Frontal cortex (tissue), 3 donors: ENCODE measurements at regions not wholly inside any gene's neighbourhood (a gene's known extent, or its start where the extent isn't known, plus 50 kb on each side); places are given as distances from the start of the nearest gene placed in this dataset.

Experiments
- DNase-seq, 2 donors: peaks; one replicate each; pipeline ENCODE4 v3.0.0; 2012; ENCODE audit warnings: low spot score in 2 of 2
- FAIRE-seq: peaks from 2 replicates; lab custom pipeline; 2012; peaks lifted over from hg19 to GRCh38; lab: Jason Lieb, UNC
- donor health status: control.
- donor health status: control.
- donor health status: control.

DNA sequence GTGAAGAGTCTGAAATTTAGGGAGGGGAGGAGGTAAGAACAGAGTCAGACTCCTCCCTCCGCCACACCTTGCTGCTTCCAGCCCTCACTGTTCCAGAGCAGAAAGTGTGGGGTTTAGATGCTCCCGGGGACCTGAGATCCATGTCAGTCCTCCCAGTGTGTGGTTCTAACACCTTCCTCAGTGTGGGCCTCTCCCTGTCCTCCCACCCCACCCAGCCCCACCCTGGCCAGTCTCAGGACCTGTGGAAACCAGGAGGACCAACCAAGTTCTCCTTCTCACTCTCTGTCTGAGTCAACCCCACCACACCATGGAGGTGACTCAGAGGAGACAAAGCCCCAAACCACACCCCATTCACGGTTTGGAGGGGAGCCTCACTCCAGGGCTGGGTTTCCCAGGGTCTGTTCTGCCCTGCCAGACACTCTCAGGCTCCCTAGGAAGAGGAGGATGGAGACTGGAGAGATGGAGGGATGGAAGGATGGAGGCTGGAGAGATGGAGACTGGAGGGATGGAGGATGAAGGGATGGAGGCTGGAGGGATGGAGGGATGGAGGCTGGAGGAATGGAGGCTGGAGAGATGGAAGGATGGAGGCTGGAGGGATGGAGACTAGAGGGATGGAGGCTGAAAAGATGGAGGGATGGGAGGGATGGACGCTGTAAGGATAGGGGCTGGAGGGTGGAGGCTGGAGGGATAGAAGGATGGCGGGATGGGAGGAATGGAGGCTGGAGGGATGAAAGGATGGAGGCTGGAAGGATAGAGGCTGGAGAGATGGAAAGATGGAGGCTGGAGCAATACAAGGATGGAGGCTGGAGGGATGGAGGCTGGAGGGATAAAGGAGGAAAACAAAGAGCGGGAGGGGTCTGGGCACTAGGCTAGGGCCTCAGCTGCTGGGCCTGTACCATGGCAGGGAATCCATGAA, 100.9 kb upstream of the RUNX3 start:
- FAIRE-seq, result no peak
- DNase-seq, result no peak

DNA sequence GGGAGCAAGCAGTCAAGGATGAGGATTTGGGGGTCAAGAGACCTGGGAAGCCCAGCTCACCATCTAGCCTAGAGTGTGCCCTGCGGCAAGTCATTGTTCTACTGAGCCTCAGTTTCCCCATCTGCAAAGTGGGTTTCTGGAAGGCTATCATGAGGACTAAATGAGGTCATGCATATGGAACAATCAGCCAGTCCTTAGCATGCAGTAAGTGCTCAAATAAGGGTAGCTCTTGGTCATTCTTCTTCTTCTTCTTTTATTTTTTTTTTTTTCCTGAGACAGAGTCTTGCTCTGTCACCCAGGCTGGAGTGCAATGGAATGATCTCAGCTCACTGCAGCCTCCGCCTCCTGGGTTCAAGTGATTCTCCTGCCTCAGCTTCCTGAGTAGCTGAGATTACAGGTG, 99.9 kb upstream of the RUNX3 start:
- no peak for DNase-seq
- FAIRE-seq, result no peak

DNA sequence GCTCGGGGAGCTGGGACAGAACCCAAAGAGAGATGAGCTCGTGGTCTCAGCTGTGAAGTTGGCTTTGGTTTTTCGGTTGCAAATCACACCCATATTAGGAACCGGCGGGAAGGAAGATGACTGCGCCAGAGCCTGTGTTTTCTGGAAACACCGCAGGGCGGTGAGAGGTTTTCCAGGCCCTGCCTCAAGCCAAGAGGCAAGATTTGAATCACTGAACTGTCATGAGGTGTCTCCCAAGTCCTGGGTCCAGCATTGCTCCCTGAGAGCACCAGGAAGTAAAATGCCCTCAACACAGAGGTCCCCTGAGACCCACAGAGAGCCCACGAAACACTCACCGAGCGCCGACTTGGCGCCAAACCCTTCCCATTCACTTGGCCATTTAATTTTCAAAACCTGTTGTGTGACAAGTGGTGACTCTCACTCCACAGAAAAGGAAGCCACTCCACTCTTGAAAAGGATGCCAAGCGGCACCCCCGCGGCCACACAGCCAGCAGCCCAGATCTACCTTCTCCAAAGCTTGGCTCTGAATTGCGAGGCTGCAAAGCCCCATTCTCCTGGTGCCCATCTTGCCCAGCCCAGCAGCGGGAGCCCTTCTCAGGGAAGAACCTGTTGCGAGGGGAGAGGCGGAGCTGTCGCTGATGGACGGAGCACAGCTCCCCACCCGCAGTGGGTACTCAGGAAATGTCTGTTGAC, 99.0 kb upstream of the RUNX3 start:
- DNase-seq (no peak), FAIRE-seq (no peak)

DNA sequence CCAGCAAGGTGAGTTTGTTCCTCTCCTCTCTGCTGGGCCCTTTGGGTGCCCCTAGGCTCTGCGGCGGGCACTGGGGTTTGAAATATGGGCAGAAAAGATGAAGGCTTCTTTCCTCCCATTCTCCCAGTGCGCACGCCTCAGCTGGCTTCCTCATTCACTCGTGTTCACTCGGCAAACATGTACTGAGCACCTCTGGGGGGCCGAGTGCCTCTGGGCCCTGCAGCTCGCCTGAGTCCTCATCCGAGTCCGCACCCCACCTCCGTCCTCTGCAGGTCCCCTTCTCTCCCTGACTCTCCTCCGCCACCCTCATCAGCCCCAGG, 98.5 kb upstream of the RUNX3 start:
- FAIRE-seq, result no peak

DNA sequence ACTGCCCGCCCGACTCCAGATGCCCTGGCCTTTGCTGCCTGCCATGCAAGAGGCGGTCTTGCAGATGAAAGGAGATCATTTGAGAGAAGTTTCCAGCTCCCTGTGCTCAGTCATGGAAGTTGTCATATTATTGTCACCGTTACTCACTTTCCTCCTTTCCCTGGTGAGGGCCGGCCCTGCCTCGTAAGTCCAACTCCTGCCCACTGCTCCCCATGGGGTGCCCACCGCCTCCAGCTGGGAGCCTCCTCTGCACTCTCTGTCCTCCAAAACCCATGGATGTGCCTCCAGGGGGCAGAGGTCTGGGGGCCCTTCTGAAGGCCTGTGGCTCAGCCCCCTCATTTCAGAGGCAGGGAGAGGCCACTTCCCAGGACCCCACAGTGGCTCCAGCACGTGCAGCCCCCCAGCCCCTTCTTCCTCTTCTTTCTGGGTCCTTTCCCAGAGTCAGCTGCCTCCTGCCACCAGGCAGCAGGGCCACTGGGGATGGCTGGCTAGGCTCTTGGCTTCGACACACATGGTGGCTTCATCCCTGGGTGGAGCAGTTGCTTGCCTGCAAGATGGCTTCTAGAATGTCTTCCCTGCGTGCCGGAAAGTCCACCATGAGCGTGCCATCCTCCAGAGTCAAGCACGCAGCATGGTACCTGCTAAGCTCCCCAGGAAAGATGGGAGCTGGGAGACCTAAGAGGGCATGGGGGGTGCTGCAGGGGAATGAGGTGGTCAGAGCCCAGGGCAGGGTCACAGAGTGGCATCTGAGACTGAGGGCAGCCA, 97.9 kb upstream of the RUNX3 start:
- FAIRE-seq, result no peak
- DNase-seq, result no peak

More for the DNA sequence above, 98.5 kb upstream of the RUNX3 start:
- no peak for DNase-seq

DNA sequence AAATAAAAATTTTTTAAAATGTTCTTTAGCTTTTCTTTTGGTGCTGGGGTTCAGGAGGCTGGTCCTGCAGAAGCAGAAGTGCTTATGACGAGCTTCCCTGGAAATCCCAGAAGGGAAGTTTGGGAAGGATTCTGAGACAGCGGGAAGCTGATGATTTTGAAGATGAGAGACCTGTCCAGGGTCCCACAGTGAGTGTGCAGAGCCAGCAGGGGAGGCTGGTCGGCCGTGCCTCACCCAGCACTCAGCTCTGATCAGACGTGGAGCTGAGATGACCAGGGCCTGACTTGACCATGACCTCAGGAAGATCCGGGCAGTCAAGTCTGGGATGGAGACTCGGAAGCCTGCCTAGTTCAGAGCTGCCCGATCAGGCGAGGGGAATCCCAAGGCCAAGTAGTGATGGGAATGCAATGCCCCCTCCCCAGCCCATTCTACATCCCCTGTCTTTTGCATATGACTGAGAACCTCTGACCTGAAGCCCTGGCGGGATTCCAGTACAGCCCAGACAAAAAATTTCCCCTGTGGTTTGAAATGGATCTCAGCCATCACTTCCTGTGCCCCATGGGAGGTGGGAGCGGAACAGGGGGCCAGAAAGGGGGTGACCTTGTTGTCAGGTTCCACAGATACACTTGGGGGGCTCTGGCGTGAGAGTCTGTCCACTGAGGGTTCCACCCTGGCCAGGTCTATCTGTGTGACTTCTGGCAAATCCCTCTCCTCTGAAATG, 96.8 kb upstream of the RUNX3 start:
- no peak for DNase-seq

DNA sequence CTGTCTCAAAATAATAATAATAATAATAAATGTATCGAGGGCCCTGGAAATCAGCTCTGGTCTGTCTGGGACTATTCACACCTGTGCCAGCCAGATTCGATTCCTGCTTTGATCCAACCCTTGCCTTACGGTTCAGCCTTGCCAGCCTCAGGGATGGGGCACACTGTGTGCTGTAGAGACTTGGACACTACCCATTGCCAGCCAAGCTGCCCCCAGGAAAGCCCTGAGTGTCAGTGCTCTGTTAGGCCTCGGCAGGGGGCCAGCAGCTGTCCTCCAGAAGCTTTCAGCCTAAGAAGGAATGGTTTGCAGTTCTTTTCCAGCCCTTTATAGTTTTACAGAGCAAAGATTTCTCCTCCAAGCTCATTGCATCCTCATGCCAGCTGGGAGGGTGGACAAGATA, 96.2 kb upstream of the RUNX3 start:
- no peak for FAIRE-seq

More for the DNA sequence above, 96.8 kb upstream of the RUNX3 start:
- FAIRE-seq, result no peak

DNA sequence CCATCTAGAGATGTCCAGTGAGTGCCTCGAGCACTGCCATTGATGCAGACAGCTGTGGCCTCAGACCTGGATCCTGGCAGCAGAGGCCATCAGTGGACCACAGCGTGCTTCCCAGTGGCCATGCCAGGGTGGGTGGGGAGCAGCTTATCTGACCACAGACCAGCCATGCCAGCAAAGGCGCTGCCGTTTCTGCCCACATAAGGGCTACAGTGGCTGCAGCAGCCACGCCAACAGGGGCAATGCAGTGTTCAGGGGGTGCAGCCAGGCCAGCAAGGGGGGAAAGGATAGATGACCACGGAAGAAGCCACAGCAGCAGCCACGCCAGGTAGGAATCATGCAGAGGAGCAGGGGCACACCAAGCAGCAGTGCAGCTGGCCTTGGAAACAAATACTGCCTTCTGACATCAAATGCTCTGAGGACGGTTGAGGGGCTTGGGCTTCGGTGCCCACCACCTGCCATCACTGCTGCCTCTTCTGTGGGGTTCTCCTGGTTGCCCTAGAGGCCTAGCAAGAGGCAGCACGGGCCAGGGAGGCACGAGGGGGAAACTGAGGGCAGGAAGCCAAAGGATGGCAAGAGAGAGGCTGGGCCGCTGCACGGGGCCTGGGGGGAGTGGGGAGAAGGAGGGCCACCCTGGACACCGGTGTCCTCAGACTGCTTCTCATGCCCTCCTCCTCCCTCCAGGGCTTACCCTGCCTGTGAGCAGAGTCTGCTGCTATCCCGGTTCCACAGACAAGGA, 94.7 kb upstream of the RUNX3 start:
- DNase-seq (no peak), FAIRE-seq (no peak)

More for the DNA sequence above, 96.2 kb upstream of the RUNX3 start:
- DNase-seq, result no peak

DNA sequence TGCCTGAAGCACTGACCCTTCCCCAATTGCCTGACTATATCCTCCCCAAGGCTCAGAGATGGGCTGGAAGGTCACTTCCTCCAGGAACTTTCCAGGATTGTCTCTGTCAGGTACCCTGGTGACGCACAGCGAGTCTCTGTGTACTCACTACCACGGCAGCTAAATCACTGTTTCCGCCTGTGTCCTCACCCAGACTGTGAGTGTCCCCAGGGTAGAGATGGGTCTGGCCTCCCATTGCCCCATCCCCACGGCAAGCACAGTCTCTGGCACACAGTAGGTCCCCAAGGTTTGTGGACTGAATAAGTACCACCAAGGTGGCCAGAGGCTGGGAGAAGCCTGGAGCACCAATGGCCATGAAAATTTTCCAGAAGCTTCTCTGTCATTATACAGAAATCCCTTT, 93.8 kb upstream of the RUNX3 start:
- DNase-seq (no peak), FAIRE-seq (no peak)

DNA sequence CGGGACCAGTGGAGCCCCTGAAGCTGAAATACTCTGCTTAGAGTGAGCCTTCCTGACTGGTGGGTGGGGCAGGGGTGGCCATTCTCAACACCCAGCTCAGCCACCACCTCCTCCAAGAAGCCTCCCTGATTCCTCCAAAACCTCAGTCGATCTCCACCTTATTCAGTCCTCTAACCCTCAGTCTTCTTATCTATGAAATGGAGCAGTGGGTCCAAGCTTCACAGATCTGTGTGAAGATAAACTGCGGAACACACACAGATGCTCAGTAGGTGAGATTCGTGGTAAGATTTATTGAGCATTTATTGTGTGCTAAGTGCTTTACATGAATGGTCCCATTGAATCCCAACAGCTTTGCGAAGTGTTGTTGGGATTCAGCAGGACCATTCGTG, 93.1 kb upstream of the RUNX3 start:
- no peak for FAIRE-seq
- DNase-seq, result no peak

DNA sequence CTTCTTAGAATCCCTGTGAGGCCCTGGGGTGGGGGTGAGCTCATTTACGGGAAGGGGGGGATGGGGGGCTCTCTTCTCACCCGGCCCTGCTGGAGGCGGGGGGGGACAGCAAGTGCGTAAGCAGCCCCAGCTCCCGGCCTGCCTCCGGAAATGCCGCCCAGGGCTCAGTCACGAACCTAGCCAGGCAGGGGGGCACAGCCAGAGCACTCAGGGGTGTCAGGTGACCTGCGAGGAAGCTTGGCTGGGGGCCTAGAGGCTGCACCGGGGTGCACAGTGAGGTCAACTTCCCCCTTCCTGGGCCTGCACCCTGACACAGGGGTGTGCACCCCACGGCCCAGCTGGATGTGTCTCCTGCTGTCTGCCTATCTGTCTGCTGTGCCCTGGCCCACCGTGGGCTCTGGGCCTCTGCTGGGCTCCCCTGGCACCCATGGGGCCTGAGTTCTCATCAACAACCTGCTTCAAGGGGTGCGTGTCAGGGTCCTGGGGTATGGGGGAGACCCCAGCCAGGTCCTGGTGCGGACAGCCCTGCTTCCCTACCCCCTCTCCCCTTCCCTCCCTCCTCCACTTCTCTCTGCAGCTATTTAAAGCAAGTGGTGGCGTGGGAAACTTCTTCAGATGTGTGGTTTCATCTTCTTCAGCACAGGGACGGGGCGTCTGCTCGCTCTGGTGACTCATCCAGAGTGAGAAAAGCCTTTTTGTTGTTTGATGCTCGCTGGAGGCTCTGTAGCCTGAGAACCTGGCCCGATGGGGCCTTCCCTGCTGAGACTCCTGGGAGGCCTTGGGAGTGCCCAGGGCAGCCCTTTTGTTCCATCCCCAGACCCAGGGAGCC, 92.5 kb upstream of the RUNX3 start:
- DNase-seq, result peak in 1 of 2 donors; percentile 72
- FAIRE-seq, result no peak

DNA sequence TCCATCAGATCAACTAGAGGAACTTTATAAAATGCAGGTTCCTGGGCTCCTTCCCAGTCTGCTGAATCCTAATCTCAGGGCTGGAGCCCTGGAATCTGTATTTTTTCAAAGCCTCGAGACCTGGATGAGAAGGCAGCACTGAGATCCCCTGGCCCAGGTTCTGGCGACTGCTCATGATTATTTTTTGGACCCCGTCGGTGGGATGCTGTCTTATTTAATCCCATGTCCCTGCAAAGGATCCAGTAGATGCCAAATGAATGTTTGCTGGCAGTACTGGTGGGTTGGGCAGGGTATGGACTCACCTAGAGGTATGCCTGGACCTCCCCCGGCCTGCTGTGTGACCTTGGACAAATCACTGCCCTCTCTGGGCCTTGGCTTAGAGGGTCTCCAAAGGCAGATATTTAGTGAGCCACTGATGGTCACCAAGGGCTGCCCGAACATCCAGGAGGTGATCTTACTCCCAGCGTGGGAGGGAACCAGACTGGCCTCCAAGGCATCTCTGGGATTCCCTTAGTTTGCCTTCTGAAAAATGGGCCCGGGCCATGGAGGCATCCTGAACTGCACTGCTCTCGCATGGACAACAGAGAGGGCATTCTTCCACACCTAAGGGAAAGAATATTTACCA, 91.6 kb upstream of the RUNX3 start:
- no peak for FAIRE-seq

DNA sequence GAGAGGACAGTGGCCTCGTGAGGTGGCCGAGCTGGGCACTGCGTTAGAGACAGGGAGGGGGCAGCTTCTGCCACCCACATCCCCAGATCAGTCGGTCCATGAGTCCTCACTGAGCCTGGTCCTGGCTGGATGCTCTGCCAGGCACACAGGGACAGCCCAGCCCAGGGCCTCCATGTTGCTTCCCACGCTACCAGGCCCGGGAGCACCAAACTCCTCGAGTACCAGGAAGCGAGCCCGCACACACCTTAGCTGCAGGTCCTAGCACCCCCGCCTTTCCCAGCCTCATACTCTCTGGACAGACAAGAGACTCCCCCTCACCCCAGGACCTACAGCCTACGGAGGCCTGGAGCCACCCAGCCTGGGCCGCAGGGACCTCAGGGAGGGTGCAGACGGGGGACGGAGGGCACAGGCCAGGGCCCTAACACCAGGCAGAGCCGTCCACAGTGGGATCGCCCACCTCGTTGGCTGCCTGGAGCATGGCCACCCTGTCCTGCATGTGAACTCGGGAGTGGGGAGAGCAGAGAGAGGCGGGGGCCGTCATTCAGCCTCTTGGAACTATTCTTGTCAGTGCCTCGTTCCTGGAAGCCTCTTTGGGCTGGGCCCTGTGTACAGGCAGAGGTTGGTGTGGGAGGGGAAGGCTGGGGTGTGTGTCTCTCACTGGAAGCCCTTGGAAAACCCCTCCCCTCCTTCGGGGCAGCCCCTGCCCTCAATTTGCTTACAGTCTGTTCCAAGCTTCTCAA, 90.9 kb upstream of the RUNX3 start:
- FAIRE-seq, result no peak
- no peak for DNase-seq

More for the DNA sequence above, 91.6 kb upstream of the RUNX3 start:
- no peak for DNase-seq

DNA sequence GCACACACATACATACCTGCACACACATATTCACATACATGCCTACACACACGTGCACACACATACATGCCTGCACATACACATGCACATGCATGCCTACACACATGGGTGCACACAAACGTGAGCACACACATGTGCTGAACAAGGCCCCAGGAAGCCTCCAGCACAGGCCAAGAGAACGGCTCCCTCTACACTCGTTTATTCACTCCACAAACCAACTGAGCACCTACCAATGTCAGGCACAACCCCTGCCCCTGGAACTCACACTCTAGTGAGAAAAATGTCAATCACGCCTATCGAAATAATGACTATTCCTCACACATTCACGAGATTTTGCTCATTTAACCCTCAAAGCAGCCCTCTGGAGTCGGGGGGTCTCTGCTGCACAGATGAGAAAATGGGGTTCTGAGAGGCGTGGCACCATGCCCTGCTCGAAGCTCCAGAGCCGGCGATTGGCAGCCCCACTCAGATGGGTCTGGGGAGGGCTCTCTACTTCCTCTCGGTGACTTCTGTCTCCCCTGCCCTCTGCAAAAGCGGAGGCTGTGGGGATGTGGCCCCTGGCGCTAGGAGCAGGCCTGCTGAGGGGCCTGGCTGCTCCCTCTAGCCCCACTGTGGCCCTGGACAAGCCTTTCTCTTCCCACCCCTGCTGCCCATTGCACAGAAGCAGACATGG, 90.2 kb upstream of the RUNX3 start:
- no peak for DNase-seq
- no peak for FAIRE-seq

DNA sequence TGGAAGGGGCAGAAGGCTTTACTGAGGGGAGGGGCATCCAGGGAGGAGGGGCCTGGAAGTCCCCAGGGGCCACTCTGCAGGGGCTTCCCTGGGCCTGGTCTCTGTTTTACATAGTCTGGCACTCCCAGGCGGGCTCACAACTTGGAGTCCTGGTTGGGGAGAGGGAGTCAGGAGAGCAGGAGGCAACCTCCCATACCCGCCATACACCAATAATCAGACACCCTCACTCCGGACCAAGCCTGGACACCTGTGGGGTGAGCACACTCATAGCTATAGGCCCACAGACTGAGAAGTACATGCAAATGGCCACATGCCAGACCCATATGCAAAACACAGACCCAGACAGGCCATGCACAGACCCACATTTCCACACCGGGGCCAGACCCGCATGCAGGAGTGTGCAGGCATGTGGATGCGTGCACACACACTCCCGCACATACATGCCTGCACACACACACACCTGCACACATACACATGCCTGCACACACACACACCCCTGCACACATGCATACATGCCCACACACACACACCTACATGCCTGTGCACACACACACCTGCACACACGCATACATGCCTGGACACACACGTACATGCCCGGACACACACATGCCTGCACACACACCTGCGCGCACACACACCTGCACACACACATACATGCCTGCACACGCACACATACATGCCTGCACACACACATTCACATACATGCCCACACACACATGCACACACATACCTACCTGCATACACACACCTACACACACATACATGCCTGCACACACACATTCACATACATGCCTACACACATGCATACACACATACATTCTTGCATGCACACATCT, 89.5 kb upstream of the RUNX3 start:
- FAIRE-seq (no peak), DNase-seq (no peak)

DNA sequence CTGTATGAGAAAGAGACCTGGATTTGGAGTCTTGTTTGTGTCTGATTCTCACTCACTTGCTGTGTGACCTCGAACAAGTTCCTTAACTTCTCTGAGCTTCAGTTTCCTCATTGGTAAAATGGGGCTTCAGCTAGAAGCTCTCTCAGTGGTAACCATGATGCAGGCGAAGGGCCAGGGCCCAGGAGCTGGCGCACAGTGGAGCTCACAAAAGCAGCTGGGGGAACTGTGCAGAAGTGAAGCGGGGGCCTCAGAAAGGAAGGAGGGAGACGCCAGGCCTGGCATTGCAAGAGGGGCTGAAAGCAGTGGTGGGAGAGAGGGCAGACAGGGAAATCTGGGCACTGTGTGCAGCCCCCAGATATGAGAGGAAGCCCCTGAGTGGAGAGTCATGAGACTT, 88.9 kb upstream of the RUNX3 start:
- DNase-seq (no peak), FAIRE-seq (no peak)
